SK-N-SH treated with all-trans-retinoic acid at 6 μM for 48 hours (cell line): ENCODE measurements at regions not wholly inside any gene's neighbourhood (a gene's known extent, or its start where the extent isn't known, plus 50 kb on each side); places are given as distances from the start of the nearest gene placed in this dataset.

Source experiments
- ARNTL ChIP-seq: fragments of 450-650 bp; formaldehyde crosslinking; IDR thresholded peaks from 2 replicates; pipeline ENCODE4 v1.5.0; 2020; ENCODE audit warnings: low read depth, mild to moderate bottlenecking, moderate library complexity, borderline replicate concordance
- RARB ChIP-seq: fragments of 250-450 bp; sonication (Bioruptor Pico); IDR thresholded peaks from 2 replicates; pipeline ENCODE4 v1.8.0; 2021; ENCODE audit warnings: mild to moderate bottlenecking, moderate library complexity
- ZFP3 ChIP-seq: fragments of 250-450 bp; sonication (Bioruptor Pico); IDR thresholded peaks from 2 replicates; pipeline ENCODE4 v1.5.0; 2020; ENCODE audit warnings: mild to moderate bottlenecking, moderate library complexity
- ZFP30 ChIP-seq: fragments of 450-650 bp; formaldehyde crosslinking; IDR thresholded peaks from 2 replicates; pipeline ENCODE4 v1.5.0; 2022; ENCODE audit warnings: mild to moderate bottlenecking, moderate library complexity
- ZNF8 ChIP-seq: fragments of 450-650 bp; formaldehyde crosslinking; IDR thresholded peaks from 2 replicates; pipeline ENCODE4 v1.5.0; 2020; ENCODE audit warnings: mild to moderate bottlenecking, moderate library complexity
- TF ChIP-seq, protein P1 (sequence below): fragments of 250-450 bp; sonication (Bioruptor Pico); IDR thresholded peaks from 2 replicates; pipeline ENCODE4 v1.8.0; 2021; ENCODE audit warnings: low read depth, mild to moderate bottlenecking, moderate library complexity, borderline replicate concordance
- TF ChIP-seq, protein P2 (sequence below): fragments of 250-450 bp; sonication (Bioruptor Pico); IDR thresholded peaks from 2 replicates; pipeline ENCODE4 v1.5.1; 2021; ENCODE audit warnings: mild to moderate bottlenecking, moderate library complexity
- TF ChIP-seq, protein P3 (sequence below): fragments of 250-450 bp; sonication (Bioruptor Pico); IDR thresholded peaks from 2 replicates; pipeline ENCODE4 v1.5.0; 2020; ENCODE audit warnings: mild to moderate bottlenecking, moderate library complexity

DNA sequence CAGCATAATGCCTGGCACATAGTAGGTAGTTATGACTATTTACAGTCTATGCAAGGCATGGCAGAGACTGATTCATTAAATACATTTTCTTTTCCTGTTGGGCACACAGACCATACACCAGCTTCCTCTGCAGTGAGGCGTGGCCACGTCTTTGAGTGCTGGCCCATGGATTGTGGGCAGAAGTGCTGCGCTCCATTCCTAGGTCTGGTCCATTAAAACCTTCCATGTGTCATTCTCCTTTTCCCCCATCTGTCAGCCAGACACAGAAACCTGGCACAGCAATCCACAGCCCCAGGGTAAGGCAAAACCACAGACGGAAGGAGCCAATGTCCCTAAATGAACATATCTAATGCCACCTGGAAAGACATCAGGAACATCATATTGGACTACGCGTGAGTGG, 141.9 kb downstream of the TTC32 start:
- TF ChIP-seq ZFP30 (CRISPR knock-in tag) (no peak), RARB (CRISPR knock-in tag) (no peak), ZFP3 (CRISPR knock-in tag) (no peak), ZNF8 (CRISPR knock-in tag) (no peak), ARNTL (CRISPR knock-in tag) (no peak)
- TF ChIP-seq, protein P1, sequence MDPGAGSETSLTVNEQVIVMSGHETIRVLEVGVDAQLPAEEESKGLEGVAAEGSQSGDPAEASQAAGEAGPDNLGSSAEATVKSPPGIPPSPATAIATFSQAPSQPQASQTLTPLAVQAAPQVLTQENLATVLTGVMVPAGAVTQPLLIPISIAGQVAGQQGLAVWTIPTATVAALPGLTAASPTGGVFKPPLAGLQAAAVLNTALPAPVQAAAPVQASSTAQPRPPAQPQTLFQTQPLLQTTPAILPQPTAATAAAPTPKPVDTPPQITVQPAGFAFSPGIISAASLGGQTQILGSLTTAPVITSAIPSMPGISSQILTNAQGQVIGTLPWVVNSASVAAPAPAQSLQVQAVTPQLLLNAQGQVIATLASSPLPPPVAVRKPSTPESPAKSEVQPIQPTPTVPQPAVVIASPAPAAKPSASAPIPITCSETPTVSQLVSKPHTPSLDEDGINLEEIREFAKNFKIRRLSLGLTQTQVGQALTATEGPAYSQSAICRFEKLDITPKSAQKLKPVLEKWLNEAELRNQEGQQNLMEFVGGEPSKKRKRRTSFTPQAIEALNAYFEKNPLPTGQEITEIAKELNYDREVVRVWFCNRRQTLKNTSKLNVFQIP (CRISPR knock-in tag), result no peak
- TF ChIP-seq, protein P2, sequence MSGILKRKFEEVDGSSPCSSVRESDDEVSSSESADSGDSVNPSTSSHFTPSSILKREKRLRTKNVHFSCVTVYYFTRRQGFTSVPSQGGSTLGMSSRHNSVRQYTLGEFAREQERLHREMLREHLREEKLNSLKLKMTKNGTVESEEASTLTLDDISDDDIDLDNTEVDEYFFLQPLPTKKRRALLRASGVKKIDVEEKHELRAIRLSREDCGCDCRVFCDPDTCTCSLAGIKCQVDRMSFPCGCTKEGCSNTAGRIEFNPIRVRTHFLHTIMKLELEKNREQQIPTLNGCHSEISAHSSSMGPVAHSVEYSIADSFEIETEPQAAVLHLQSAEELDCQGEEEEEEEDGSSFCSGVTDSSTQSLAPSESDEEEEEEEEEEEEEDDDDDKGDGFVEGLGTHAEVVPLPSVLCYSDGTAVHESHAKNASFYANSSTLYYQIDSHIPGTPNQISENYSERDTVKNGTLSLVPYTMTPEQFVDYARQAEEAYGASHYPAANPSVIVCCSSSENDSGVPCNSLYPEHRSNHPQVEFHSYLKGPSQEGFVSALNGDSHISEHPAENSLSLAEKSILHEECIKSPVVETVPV (CRISPR knock-in tag), result no peak
- TF ChIP-seq, protein P3, sequence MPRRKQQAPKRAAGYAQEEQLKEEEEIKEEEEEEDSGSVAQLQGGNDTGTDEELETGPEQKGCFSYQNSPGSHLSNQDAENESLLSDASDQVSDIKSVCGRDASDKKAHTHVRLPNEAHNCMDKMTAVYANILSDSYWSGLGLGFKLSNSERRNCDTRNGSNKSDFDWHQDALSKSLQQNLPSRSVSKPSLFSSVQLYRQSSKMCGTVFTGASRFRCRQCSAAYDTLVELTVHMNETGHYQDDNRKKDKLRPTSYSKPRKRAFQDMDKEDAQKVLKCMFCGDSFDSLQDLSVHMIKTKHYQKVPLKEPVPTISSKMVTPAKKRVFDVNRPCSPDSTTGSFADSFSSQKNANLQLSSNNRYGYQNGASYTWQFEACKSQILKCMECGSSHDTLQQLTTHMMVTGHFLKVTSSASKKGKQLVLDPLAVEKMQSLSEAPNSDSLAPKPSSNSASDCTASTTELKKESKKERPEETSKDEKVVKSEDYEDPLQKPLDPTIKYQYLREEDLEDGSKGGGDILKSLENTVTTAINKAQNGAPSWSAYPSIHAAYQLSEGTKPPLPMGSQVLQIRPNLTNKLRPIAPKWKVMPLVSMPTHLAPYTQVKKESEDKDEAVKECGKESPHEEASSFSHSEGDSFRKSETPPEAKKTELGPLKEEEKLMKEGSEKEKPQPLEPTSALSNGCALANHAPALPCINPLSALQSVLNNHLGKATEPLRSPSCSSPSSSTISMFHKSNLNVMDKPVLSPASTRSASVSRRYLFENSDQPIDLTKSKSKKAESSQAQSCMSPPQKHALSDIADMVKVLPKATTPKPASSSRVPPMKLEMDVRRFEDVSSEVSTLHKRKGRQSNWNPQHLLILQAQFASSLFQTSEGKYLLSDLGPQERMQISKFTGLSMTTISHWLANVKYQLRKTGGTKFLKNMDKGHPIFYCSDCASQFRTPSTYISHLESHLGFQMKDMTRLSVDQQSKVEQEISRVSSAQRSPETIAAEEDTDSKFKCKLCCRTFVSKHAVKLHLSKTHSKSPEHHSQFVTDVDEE (CRISPR knock-in tag), result no peak
